ENCODE measurements at regions not wholly inside any gene's neighbourhood (a gene's known extent, or its start where the extent isn't known, plus 50 kb on each side); places are given as distances from the start of the nearest gene placed in this dataset.

- TF ChIP-seq CTCF (conservative IDR thresholded peaks at IDR 0.05 in 1 of 2, IDR thresholded peaks at IDR 0.05 in 1 of 2; ENCODE audit: extremely low read depth in 1 of 2, insufficient read depth in 1 of 2, low read depth in 1 of 2, low read length in 2 of 2) (no peak), EZH2 (IDR thresholded peaks at IDR 0.05; ENCODE audit: borderline replicate concordance, low read length) (no peak)
Measured at GRCh38 chr18:70459251-70459650, 170.4 kb downstream of the SOCS6 start.

All from mammary epithelial cell (primary cell).